Nucleus accumbens (tissue), 56 donors: ENCODE measurements at regions not wholly inside any gene's neighbourhood (a gene's known extent, or its start where the extent isn't known, plus 50 kb on each side); places are given as distances from the start of the nearest gene placed in this dataset.

Experiments
- DNase-seq, 56 donors: peaks; one replicate each; lab custom pipeline; 2025; lab: John Stamatoyannopoulos, UW

DNA sequence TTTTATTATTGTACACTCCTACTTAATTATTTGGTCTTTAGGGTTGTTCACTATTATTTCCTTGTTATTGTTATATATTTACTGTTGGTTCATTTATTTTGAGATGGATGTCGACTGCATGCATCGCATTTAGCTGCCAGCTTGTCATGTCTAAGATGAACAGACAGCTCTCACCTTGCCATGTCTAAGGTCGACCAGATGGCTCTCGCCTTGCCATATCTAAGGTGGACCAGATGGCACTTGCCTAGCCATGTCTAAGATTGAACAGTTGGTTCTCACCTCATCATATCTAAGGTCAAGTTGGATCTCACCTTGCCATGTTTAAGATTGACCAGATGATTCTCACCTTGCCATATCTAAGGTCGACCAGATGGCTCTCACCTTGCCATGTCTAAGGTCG, 1440.9 kb downstream of the UQCRFS1 start:
- no peak for DNase-seq

DNA sequence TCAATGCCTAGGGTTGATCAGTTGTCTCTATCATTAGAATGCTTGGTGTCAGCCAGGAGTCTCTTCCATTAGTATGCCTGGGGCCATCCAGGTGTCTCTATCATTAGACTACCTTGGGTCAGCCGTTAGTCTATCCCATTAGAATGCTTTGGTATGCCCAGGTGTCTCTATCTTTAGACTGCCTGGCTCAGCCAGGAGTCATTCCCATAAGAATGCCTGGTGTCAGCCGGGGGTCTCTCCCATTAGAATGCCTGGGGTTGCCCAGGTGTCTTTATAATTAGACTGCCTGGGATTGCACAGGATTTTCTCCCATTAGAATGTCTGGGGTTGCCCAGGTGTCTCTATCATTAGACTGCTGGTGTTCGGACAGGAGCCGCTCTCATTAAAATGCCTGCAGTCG, 1442.9 kb downstream of the UQCRFS1 start:
- DNase-seq = no peak

DNA sequence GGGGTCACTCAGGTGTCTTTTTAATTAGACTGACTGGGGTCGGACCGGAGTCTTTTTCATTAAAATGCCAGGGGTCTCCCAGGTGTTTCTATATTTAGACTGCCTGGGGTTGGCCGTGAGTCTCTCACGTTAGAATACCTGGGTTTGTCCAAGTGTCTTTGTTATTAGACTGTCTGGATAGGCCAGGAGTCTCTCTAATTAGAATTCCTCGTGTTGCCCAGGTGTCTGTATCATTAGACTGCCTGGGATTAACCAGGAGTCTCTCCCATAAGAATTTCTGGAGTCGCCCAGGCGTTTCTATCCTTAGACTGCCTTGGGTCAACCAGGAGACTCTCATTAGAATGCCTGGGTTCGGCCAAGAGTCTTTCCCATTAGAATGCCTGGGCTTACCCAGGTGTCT, 1445.7 kb downstream of the UQCRFS1 start:
- DNase-seq = no peak

DNA sequence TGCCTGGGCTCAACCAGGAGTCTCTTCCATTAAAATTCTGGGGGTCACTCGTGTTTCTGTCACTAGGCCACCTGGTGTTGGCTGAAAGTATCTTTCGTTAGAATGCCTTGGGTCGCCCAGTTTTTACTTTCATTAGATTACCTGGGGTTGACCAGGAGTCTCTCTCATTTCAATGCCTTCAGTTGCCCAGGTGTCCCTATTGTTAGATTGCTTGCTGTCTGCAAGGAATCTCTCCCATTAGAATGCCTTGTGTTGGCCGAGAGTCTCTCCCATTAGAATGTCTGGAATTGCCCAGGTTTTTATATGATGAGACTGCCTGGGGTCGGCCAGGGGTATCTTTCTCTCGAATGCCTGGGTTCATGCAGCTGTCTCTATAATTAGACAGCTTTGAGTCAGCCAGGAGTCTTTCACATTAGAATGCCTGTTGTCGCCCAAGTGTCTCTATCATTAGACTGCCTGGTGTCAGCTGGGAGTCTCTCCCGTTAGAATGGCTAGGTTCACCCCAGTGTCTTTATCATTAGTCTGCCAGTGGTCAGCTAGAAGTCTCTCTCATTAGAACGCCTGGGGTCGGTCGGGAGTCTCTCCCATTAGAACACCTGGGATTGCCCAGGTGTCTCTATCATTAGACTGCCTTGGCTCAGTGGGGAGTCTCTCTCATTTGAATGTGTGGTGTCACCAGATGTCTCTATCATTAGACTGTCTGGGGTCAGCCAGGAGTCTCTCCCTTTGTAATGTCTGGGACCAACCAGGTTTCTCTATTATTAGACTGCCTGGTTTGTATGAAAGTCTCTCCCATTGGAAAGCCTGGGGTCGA, 1446.8 kb downstream of the UQCRFS1 start:
- DNase-seq = no peak

DNA sequence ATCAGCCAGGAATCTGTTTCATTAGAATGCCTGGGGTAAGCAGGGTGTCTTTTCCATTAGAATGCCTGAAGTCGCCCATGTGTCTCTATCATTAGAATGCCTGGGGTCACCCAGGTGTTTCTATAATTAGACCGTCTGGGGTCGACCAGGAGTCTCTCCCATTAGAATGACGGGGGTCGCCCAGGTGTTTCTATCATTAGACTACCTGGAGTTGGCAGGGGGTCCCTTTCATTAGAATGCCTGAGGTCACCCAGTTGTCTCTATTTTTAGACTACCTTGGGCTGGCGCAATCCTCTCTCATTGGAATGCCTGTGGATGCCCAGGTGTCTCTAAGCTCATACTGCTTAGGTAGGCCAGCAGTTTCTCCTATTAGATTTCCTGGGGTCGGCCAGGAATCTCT, 1447.6 kb downstream of the UQCRFS1 start:
- no peak for DNase-seq

DNA sequence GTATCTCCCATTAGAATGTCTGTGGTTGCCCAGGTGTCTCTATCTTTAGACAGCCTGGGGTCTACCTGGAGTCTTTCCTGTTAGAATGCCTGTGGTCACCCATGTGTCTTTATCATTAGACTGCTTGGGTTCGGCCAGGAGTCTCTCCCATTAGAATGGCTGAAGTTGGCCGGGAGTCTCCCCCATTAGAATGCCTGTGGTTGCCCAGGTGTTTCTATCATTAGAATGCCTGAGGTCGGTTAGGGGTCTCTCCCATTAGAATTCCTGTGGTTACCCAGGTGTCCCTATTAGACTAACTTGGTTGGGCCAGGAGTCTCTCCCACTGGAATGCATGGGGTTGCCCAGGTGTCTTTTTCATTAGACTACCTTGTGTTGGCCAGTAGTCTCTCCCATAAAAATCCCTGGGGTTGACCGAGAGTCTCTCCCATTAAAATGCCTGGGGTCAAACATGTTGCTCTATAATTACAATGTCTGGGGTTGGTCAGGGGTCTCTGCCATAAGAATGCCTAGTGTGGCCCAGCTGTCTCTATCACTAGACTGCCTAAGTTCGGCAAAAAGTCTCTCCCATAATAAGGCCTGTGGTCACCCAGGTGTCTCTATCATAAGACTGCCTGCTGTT, 1448.7 kb downstream of the UQCRFS1 start:
- DNase-seq = no peak

DNA sequence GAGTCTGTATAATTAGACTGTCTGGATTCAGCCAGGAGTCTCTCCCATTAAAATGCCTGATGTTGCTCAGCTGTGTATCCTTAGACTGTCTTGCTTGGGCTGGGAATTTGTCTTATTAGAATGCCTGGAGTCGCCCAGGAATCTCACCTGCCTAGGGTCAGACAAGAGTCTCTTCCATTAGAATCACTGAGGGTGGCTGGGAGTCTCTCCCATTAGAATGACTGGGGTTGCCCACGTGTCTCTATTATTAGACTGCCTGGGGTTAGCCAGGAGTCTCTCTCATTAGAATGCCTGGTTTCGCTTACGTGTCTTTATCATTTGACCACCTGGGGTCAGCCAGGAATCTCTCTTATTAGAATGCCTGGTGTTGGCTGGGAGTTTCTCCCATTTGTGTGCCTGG, 1450.0 kb downstream of the UQCRFS1 start:
- DNase-seq = no peak

DNA sequence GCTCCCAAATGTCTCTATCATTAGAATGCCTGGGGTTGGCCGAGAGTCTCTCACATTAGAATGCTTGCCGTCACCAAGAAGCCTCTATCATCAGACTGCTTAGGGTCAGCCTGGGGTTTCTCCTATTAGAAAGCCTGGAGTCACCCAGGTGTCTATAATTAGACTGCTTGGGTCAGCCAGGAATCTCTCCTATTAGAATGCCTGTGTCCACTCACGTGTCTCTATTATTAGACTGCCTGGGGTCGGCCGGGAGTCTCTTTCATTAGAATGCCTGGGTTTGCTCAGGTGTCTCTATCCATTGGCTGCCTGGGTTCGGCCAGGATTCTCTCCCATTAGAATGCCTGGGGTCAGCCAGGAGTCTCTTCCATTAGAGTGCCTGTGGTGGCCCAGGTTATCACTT, 1453.1 kb downstream of the UQCRFS1 start:
- DNase-seq = no peak

DNA sequence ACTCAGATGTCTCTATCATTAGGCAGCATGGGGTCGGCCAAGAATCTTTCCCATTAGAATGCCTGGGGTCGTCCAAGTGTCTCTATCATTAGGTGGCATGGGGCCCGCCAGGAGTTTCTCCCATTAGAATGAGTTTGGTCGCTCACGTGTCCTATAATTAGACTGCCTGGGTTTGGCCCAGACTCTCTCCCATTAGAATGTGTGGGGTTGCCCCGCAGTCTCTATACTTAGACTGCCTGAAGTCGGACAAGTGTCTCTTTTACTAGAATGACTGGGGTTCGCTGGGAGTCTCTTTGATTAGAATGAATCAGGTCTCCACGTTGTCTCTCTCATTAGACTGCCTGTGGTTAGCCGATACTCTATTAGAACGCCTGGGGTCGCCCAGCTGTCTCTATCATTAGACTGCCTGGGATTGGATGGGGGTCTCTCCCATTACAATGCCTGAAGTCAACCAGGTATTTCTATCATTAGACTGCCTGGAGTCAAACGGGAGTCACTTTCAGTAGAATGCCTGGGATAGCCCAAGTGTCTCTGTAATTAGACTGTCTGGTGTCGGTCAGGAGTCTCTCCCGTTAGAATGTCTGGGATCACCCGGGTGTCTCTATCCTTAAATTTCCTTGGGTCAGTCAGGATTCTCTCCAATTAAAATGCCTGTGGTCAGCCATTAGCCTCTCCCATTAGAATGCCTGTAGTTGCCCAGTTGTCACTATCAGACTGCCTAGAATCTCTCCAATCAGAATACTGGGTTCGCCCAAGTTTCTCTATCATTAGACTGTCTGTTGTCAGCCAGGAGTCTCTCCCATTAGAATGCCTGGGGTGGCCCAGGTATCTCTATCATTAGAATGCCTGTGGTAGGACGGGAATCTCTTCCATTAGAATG, 1454.1 kb downstream of the UQCRFS1 start:
- DNase-seq = no peak

DNA sequence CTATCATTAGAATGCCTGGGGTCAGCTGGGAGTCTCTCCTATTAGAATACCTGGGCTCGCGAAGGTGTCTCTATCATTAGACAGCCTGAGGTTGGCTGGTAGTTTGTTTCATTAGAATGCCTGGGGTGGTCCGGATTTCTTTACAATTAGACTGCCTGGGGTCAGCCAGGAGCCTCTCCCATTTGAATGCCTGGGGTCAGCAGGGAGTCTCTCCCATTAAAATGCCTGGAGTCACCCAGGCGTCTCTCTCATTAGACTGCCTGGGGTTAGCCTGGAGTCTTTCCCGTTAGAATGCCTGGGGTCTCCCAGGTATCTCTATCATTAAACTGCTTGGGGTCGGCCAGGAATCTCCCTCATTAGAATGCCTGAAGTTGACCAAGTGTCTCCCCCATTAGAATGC, 1458.3 kb downstream of the UQCRFS1 start:
- no peak for DNase-seq

DNA sequence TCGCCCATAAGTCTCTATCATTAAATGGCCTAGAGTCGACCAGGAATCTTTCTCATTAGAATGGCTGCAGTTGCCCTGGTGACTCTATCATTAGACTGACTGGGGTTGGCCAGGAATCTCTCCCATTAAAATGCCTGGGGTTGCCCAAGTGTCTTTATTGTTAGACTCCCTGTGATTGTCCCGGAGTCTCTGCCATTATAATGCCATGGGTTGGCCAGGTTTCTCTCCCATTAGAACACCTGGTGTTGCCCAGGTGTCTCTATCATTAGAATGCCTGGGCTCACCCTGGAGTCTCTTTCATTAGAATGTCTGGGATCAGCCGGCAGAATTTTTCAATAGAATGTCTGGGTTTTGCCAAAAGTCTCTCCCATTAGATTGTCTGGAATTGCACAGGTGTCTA, 1459.3 kb downstream of the UQCRFS1 start:
- DNase-seq = no peak

DNA sequence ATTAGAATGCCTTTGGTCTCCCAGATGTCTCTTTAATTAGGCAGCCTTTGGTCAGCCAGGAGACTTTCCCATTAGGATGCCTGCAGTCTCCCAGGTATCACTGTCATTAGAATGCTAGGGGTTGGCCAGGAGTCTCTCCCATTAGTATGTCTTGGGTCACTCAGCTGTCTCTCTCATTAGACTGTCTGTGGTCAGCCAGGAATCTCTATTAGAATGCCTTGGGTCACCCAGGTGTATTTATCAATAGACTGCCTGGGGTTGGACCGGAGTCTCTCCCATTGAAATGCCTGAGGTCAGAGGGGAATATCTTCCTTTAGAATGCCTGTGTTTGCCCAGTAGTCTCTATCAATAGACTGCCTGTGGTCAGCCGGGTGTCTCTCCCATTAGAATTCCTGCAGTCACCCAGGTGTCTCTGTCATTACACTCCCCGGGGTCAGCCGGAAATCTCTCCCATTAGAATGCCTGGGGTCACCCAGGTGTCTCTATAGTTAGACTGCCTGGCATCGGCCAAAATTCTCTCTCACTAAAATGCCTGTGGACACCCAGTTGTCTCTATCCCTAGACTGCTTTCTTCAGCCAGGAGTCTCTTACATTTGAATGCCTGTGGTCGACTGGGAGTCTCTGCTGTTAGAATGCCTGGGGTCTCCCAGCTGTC, 1460.3 kb downstream of the UQCRFS1 start:
- no peak for DNase-seq

DNA sequence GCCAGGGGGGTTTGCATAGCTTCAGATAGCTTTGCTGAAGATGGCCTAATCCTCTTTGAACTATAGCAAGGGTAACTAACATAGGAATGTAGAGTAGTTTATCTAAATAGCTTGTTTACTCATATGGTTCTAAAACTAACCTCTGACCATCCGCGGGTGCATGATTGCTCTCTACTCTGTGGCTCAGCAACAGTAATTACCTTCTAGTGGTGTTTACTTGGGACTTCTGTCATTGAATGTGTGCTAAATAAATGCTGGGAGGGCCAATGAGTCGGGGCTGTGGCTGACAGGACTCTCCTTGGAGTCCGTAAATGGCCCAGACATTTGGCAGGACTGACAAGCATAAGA, 1461.9 kb downstream of the UQCRFS1 start:
- no peak for DNase-seq

DNA sequence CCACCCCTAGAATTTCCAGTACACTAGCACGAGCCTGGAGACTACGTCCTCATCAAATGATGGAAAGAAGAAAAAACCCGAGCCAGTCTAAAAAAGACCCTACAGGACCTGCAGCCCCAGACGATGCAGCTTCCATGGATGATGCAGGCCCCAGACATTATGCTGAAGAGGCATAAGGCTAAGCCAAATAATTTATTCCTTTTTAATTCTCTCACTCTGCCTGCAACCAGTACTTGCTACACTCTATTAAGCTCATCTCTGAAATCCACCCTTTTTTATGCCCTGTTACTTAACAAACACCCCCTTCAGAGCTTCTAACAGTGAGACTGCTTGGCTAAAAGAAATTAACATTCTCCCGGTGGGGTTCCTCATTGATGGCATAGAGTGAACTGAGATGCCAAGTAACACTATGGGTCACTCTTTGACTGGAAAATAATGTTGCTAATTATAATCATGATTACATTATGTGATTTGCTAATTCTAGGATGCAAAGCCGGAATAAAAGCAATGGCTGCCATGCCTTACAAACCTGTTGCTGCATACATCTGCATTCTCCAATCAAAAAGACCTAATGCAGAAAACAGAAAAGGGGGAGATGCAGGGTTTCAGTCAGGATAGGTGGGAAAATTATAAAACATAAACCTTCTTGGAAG, 1462.4 kb downstream of the UQCRFS1 start:
- DNase-seq = no peak

DNA sequence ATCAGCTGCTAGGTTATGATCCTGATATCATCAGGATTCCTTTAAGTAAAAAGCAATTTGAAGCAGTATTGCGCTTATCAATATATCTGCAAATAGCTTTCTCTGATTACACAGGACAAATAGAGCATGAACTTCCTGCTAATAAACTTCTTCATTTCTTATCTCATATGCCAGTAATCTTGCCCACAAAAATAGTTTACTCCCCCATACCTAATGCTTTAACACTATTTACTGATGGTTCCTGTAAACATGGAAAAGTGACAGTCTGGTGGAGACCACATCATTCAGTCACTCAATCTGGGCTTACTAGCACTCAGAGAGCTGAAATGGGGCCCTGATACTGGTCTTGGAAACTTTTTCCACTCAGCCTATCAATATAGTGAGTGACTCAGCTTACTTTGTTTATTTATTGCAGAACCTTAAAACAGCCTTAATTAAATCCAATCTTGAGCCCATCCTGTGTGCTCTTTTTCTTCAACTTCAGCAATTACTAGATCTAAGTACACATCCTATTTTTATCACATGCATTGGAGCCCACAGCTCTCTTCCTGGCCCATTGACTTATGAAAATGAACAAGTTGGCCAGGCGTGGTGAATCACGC, 1464.3 kb downstream of the UQCRFS1 start:
- DNase-seq = no peak

DNA sequence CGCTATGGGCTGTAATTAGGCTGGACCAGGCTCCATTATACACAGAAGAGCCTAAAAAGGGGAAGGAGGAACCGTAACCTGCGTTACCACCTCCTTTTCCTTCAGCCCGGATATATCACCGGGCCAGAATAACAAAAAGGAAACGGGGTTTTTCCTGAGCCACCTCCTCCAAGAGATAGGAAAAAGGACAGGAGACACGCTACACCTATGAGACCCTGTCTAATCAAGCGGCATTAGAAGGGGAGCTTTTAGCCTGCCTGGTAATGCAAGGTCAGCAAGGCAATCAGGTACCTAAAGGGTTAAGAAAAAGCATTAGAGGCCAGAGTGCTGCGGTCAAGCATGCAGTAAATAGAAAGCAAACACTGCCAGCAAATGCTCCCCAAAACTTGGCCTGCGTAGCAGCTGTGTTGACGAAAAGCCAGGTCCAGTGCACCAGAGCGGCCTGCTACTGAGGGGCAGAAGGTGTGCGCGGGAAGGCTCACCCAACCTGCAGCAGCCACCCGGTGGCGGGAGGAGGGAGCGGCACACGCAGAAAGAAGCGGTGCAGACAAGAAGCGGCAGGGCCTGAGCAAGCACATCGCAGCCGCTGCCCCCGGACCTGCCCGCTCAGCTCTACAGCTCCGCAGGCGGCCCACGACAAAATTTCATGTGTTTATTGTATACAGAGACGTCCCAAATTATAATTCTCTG, 1466.1 kb downstream of the UQCRFS1 start:
- peak in 15 of 56 donors; percentile 3 to 43 (median 14) for DNase-seq

DNA sequence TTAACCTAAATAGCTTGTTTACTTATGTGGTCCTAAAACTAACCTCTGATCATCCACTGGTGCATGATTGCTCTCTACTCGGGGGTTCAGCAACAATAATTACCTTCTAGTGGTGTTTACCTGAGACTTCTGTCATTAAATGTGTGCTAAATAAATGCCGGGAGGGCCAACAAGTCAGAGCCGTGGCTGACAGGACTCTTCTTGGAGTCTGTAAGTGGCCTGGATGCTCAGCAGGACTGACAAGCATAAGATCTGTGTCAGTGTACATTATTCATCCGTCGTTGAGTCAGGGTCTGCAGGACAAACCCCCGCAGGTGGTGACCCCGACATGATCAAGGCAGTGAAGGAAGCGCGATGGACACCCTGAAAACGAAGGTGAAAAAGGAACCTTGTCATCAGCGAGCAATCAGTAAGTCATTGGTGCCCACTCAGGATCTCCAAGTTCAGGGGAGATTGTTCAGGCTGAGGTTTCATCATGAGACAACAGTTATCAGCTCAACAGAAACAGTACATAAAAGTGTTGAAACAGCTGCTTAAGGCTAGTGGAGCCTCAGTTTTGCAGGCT, 1466.9 kb downstream of the UQCRFS1 start:
- no peak for DNase-seq

DNA sequence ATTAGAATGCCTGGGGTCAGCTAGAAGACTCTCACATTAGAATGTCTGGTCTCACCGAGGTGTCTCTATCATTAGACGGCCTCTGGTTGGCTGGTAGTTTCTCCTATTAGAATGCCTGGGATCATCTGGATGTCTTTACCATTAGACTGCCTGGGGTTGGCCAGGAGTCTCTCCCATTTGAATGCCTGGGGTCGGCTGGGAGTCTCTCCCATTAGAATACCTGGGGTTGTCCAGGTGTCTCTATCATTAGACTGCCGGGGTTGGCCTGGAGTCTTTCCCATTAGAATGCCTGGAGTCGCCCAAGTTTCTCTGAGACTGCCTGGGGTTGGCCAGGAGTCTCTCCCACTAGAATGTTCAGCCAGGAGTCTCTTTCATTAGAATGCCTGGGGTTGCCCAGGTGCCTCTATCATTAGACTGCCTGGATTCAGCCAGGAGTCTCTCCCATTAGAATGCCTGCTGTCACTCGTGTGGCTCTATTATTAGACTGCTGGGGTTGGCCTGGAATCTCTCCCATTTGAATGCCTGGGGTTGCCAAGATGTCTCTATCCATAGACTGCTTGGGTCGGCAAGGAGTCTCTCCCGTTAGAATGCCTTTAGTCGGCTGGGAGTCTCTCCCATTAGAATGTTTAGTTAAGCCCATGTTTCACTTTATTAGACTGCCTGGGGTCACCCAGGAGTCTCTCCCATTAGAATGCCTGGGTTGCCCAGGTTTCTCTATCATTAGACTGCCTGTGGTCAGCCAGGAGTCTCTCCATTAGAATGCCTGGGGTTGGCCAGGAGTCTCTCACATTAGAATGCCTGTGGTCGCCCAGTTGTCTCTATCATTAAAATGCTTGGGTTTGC, 1467.8 kb downstream of the UQCRFS1 start:
- DNase-seq = peak in 1 of 56 donors; percentile 13
